GM12878 (cell line): ENCODE measurements at regions not wholly inside any gene's neighbourhood (a gene's known extent, or its start where the extent isn't known, plus 50 kb on each side); places are given as distances from the start of the nearest gene placed in this dataset.

Experiments
- ATAC-seq: fragments of 200-7000 bp; cut with Tn5 transposase; 3 replicates; pipeline ENCODE4 v1.9.1; 2020; ENCODE audit warnings: mild to moderate bottlenecking, moderate library complexity
- BruUV-seq: library from RNA; stranded (reverse); fragments of 400-500 nt; replicated peaks from 2 replicates; lab custom pipeline; 2021; lab: Mats Ljungman, UMichigan
- CTCF ChIA-PET: fragments of 300-600 bp; sonication (Branson Sonifier 250); formaldehyde crosslinking; extraction: SDS; loops from one replicate; lab custom pipeline; 2021; ENCODE audit warnings: inconsistent platforms; lab: Yijun Ruan, JAX
- POLR2A ChIA-PET: fragments of 350-600 bp; formaldehyde crosslinking; extraction: SDS; loops from one replicate; lab custom pipeline; 2021; ENCODE audit warnings: inconsistent platforms; lab: Charles Lee
- RAD21 ChIA-PET: fragments of 300-600 bp; sonication (Branson Sonifier 250); formaldehyde crosslinking; loops from one replicate; lab custom pipeline; 2023; ENCODE audit warnings: antibody characterized with exemption; ENCODE audit not compliant: unreplicated experiment; lab: Charles Lee
- SMC1A ChIA-PET: fragments of 300-600 bp; sonication (Branson Sonifier 250); formaldehyde crosslinking; loops from one replicate; lab custom pipeline; 2023; ENCODE audit not compliant: unreplicated experiment, uncharacterized antibody; lab: Charles Lee
- DNase-seq: peaks from one replicate; pipeline ENCODE4 v3.0.0-alpha.2; 2011; ENCODE audit warnings: low read depth, low spot score
- FAIRE-seq: peaks from 3 replicates; lab custom pipeline; 2011; peaks lifted over from hg19 to GRCh38; lab: Jason Lieb, UNC
- H2AFZ ChIP-seq: 2 replicates; pipeline ENCODE4 v1.6.0; 2011; ENCODE audit warnings: low read depth, low read length, control low read depth; ENCODE audit not compliant: control insufficient read depth
- H3K27ac ChIP-seq: 2 replicates; pipeline ENCODE4 v1.5.1; 2011; ENCODE audit warnings: control low read depth; ENCODE audit not compliant: control insufficient read depth, insufficient read depth
- H3K27me3 ChIP-seq, 2 experiments: replicated peaks in 1 of 2; 2 replicates each; pipeline versions ENCODE4 v1.6.0 to v1.6.1; 2011; ENCODE audit warnings: low read length in 1 of 2; ENCODE audit not compliant: control insufficient read depth in 2 of 2, insufficient read depth in 2 of 2
- H3K36me3 ChIP-seq, 2 experiments: 2 replicates each; pipeline ENCODE4 v1.5.1; 2011; ENCODE audit warnings: low read length in 1 of 2; ENCODE audit not compliant: control insufficient read depth in 2 of 2, insufficient read depth in 2 of 2
- H3K4me1 ChIP-seq: 2 replicates; pipeline ENCODE4 v1.6.1; 2011; ENCODE audit warnings: mild to moderate bottlenecking, low read length, moderate library complexity, mixed read lengths; ENCODE audit not compliant: control insufficient read depth, insufficient read depth
- H3K4me2 ChIP-seq: 2 replicates; pipeline ENCODE4 v1.6.0; 2011; ENCODE audit warnings: control low read depth; ENCODE audit not compliant: control insufficient read depth, insufficient read depth
- H3K4me3 ChIP-seq: fragments of 200-600 bp; sonication (generic); 2 replicates; pipeline ENCODE4 v1.5.1; 2016
- H3K79me2 ChIP-seq: 2 replicates; pipeline ENCODE4 v1.6.0; 2011; ENCODE audit warnings: low read length; ENCODE audit not compliant: control insufficient read depth, insufficient read depth
- H3K9ac ChIP-seq: 2 replicates; pipeline ENCODE4 v1.8.0; 2011; ENCODE audit warnings: low read length, control low read depth, mixed read lengths; ENCODE audit not compliant: control insufficient read depth, insufficient read depth
- H3K9me3 ChIP-seq: replicated peaks from 3 replicates; pipeline ENCODE4 v1.5.1; 2011; ENCODE audit warnings: mild to moderate bottlenecking, low read length; ENCODE audit not compliant: control insufficient read depth, insufficient read depth
- H4K20me1 ChIP-seq: 2 replicates; pipeline ENCODE4 v1.6.0; 2011; ENCODE audit not compliant: control insufficient read depth, insufficient read depth
- CEBPB ChIP-seq, 2 experiments: fragments of 150-350 bp in 1 of 2; IDR thresholded peaks; 2 replicates each; pipeline ENCODE4 v1.6.1; 2012 to 2014; ENCODE audit warnings: low read depth in 2 of 2, low read length in 2 of 2, borderline replicate concordance in 1 of 2, inconsistent platforms in 1 of 2
- CHD2 ChIP-seq: IDR thresholded peaks from 2 replicates; pipeline ENCODE4 v1.6.1; 2011; ENCODE audit warnings: low read depth, low read length, improper control_type of control experiment, borderline replicate concordance
- E4F1 ChIP-seq: fragments of 450-650 bp; IDR thresholded peaks from 2 replicates; pipeline ENCODE4 v1.6.1; 2018; ENCODE audit warnings: borderline replicate concordance, mild to moderate bottlenecking; ENCODE audit not compliant: partially characterized antibody
- MXI1 ChIP-seq: fragments of 150-350 bp; IDR thresholded peaks from 2 replicates; pipeline ENCODE4 v1.6.1; 2011; ENCODE audit warnings: low read depth, mild to moderate bottlenecking, inconsistent platforms, low read length, improper control_type of control experiment
- POLR2AphosphoS2 ChIP-seq: IDR thresholded peaks from 2 replicates; pipeline ENCODE4 v1.6.1; 2011; ENCODE audit warnings: low read depth, mild to moderate bottlenecking, low read length, improper control_type of control experiment, moderate library complexity
- RAD21 ChIP-seq: IDR thresholded peaks from 2 replicates; pipeline ENCODE4 v1.6.1; 2011; ENCODE audit warnings: mild to moderate bottlenecking, low read depth, low read length, moderate library complexity; ENCODE audit not compliant: insufficient read depth
- YY1 ChIP-seq: IDR thresholded peaks from 2 replicates; pipeline ENCODE4 v1.6.1; 2011; ENCODE audit warnings: low read depth, mild to moderate bottlenecking, low read length
- WGBS: methylation state at CpG from one replicate; pipeline ENCODE4 v1.1.6; 2016; ENCODE audit warnings: low lambda C conversion rate; ENCODE audit not compliant: insufficient replicate concordance, insufficient coverage; ENCODE audit errors: missing lambda C conversion rate; 5-methylcytosine and 5-hydroxymethylcytosine counted together
- in situ Hi-C: fragments of 300-500 bp; cut with MboI; formaldehyde crosslinking; loops from 9 replicates; pipeline ENCODE4 v1.14.3; 2018; ENCODE audit warnings: mixed read lengths
- intact Hi-C: fragments of 100-400 bp; cut with micrococcal nuclease; formaldehyde crosslinking; loops from one replicate; pipeline ENCODE4 v1.14.2; 2022; ENCODE audit not compliant: unreplicated experiment

GRCh38 chr2:8211384-8211783 lies 470.5 kb upstream of the ID2 start:
- POLR2A ChIA-PET: no interaction called here
- BruUV-seq: no TSS peak
- FAIRE-seq: no peak
- no peak overlapping the region for H3K9ac ChIP-seq
- TF ChIP-seq CHD2 (no peak), RAD21 (no peak), POLR2AphosphoS2 (no peak), YY1 (no peak), E4F1 (no peak), MXI1 (no peak), CEBPB (IDR thresholded peaks at IDR 0.05; ENCODE audit: borderline replicate concordance in 1 of 2, low read depth in 2 of 2, low read length in 2 of 2) (no peak)
- TF ChIP-seq, all 136 proteins: peak for 0
- Histone ChIP-seq H3K36me3 (no peaks in the 10 kb centered on the region), H2AFZ (no peak overlapping the region), H3K27me3 (no peaks in the 10 kb centered on the region), H4K20me1 (no peaks in the 10 kb centered on the region), H3K79me2 (no peaks in the 10 kb centered on the region), H3K4me1 (no peaks in the 10 kb centered on the region), H3K9me3 (peaks cover 4% of the 10 kb centered on the region), H3K4me2 (no peak overlapping the region), H3K4me3 (no peak overlapping the region), H3K27ac (no peak overlapping the region)
- intact Hi-C loops: no loop called here
- in situ Hi-C loops: no loop called here
- DNase-seq: no peak
- SMC1A ChIA-PET: interaction anchor here (0.8 to 2.0 kb wide), 3 partner anchors 10 to 67 kb away, joined by 3 to 6 read pairs (median 4); no protein-coding TSS in a partner anchor
- CTCF ChIA-PET: interaction anchor here (0.9 kb wide), 1 partner anchor 13 kb away, joined by 3 read pairs; no protein-coding TSS in a partner anchor
- no peak for ATAC-seq
- 54% methylated on average over 3 of the region's 3 CpGs for WGBS
- RAD21 ChIA-PET: no interaction called here
